ENCODE measurements at regions not wholly inside any gene's neighbourhood (a gene's known extent, or its start where the extent isn't known, plus 50 kb on each side); places are given as distances from the start of the nearest gene placed in this dataset.
"Not testable (repeated sequence)": the region's sequence is repeated elsewhere in the genome, so short reads cannot be mapped to it uniquely, and the experiment has no call there.

DNA sequence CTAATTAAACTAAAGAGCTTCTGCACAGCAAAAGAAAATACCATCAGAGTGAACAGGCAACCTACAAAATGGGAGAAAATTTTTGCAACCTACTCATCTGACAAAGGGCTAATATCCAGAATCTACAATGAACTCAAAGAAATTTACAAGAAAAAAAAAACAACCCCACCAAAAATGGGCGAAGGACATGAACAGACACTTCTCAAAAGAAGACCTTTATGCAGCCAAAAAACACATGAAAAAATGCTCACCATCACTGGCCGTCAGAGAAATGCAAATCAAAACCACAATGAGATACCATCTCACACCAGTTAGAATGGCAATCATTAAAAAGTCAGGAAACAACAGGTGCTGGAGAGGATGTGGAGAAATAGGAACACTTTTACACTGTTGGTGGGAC lies 100.7 kb downstream of the GPX5 start:
- not testable (repeated sequence) for FAIRE-seq

DNA sequence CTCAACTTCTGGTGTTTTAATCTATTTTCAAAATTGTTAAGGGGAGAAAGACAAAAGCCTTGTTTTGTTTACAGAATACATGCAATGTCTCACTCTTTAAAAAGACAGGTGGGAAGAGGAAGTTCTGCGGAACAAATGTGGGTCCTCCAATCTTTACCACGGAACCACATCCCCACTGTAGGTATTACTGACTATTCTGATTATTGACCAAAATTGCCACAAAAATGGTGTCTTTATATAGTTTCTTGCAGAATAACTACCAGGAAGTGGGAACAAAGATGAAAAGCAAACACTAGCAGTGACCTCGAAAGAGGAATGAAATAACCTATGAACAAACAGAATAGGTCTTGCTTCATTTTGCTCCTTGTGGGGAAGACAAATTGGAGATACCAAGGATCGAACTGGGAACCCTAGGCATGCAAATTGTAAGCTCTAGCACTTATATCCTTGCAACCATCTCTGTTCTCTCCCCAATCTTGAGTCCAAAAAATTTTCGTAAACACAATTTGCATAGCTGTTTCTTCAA lies 106.7 kb downstream of the GPX5 start:
- no peak for FAIRE-seq

DNA sequence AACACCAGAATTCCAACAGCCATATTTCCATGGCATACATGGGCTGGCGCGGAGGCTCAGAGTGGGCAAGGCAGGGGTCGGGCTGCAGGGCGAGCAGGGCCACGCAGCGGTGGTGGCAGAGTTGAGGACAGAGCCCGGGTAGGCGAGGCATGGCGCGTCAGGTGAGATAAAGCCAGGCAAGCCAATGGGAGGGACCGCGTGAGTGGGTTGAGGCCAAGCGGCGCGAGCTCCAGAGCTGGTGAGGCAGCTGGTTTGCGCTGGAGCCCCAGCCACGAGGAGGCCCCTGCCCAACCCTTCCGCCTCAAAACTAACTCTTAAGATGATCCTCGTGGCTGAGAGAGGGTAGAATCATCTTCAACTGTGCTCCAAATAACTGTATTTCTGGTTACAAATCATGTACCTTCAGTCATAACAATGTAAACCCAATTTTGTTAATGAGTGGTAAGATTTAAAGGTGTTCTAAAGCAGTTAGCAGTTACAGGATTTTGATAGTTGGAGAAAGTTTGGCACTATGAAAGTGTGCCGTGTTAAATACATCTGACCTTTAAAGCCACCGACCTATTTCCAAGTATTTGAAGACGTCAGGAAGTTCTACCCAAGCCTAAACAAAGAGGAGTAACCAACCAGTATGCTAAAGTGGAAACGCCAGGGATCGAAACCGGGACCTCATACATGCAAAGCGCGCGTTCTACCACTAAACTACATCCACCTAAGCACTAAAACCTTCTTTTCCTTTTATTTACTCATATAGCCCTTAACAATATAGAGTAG lies 107.9 kb downstream of the GPX5 start:
- no peak for FAIRE-seq

DNA sequence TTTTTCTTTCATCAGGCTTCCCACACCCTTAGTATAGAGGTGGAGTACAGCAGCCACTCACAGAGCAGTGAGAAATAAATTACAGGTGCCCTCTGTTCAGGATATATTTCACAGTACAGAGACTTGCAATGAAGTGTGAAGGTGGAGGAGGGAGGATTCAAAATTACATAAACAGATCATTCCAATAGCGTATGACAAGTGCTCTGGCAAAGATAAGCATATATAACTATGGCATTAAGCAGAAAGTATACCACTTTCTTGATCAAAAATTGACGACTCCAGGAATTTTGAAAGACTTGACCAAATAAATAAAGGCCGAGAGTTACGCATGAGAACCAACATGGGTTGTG lies 108.7 kb downstream of the GPX5 start:
- no peak for FAIRE-seq

DNA sequence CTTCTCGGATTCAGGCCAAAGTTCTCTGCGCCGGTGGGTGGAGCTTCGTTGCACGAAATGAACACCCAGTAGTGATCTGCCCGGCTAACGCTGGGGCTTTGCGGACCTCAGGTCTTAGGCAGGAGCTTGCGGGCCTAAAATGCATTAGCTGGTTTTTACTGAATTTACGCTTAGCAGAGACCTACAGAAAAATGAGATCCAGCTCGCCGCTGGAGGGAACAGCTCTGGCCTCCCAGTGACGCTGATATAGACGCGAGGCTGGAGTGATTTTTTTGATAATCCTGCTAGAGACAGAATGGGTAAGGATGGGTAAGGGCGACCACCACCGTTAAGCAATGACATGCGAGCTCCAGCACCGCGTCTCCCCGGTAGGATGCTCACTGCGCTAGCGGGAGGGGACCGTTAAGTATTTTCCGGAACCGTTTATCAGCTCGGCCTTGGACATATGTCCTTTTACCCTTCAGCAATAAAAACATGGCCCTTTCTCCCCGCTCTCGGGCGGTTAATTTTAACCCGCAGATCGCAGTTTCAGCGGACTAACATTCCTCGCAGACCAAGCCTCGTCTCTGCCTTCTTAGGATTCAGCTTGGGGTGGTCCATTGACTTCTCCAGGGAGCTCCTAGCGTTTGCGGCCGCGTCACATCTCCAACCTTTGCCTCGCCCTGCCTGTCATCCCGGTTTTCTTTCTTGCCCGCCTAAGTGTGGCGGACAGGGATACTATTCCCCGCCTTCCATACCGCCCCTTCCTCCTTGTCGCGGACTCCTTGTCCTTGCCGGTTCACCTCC lies 109.3 kb downstream of the GPX5 start:
- FAIRE-seq: no peak

DNA sequence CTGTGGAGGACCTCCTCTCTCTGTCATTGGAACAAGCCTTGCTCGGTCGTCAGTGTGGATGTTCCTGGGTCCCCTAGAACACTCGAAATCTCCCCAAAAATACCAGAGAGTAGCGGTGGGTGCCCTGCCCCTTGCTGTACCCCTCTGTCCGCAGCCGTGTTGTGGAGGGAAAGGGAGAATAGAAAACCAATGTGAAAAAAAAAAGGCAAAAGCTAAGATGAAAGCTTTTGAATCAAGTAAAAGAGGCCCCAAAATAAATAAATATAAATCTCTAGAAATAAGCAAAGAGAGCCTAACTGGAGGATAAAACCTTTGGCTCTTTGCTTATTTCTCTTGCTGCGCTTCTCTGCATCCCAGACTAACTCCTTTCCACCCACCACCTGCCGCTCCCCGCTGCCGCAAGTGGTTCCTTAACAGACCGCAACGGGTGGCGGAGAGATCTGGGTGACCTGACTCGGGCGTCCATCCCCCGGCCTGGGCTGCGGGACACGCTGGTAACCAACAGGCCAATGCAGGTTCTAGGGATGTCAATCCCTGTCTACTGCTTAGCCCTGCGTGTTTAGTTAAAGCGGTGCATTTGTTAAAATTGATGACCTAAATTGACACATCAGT lies 110.0 kb downstream of the GPX5 start:
- no peak for FAIRE-seq

DNA sequence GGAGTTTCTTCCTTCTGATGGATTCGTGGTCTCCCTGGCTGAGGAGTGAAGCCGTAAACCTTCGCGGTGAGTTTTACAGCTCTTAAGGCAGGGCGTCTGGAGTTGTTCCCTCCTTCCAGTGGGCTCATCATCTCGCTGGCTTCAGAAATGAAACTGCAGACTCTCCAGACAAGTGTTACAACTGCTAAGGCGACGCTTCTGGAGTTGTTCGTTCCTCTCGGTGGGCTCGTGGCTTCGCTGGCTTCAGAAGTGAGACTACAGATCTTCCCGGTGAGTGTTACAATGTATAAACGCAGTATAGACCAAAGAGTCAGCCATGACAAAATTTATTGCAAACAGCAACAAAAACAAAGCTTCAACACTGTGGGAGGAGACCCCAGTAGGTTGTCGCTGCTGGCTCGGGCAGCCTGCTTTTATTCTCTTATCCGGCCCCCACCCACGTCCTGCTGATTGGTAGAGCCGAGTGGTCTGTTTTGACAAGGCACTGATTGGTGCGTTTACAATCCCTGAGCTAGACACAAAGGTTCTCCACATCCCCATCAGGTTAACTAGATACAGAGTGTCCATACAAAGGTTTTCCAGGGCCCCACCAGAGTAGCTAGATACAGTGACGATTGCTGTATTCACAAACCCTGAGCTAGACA lies 113.2 kb downstream of the GPX5 start:
- FAIRE-seq: no peak

DNA sequence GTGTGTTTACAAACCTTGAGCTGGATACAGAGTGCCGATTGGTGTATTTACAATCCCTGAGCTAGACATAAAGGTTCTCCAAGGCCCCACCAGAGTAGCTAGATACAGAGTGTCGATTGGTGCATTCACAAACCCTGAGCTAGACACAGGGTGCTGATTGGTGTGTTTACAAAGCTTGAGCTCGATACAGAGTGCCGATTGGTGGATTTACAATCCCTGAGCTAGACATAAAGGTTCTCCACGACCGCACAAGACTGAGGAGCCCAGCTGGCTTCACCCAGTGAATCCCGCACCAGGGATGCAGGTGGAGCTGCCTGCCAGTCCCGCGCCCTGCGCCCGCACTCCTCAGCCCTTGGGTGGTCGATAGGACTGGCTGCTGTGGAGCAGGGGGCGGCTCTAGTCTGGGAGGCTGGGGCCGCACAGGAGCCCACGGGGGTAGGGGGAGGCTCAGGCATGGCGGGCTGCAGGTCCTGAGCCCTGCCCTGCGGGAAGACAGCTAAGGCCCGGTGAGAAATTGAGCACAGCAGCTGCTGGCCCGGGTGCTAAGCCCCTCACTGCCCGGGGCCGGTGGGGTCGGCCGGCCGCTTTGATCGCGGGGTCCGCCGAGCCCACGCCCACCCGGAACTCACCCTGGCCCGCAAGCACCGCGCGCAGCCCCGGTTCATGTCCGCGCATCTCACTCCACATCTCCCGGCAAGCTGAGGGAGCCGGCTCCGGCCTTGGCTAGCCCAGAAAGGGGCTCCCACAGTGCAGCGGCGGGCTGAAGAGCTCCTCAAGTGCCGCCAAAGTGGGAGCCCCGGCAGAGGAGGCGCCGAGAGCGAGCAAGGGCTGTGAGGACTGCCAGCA lies 114.0 kb downstream of the GPX5 start:
- FAIRE-seq: not testable (repeated sequence)

DNA sequence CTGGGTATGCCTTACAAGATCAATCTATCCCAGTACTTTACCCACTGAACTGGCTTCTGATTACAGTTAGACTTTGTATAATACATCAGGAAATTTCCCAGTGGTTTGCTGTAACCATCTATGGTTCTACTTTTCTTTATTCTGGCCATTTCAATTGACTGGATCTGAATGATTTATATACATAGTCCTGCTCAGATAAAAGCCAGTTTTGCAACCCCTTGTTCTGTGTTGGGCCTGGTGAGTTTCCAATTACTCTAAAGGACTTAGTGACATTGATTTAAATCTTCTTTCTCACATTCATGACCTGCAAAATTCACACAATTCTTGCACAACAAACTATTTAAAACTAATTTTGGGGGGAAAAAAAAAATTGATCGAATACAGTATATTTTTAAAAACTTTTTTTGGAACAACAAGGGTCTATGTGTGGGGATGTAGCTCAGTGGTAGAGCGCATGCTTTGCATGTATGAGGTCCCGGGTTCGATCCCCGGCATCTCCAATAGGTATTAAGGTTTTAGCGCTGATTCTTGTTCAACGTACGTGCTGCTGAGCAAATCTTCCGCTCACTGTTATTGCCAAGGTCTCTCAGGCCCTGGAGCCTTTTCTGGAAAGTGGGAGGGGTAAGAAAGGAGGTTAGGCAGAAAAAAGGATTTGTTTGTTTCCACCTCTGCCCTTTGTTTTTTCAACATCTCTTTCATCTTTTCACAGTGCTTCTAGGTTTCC lies 117.5 kb downstream of the GPX5 start:
- FAIRE-seq: no peak

DNA sequence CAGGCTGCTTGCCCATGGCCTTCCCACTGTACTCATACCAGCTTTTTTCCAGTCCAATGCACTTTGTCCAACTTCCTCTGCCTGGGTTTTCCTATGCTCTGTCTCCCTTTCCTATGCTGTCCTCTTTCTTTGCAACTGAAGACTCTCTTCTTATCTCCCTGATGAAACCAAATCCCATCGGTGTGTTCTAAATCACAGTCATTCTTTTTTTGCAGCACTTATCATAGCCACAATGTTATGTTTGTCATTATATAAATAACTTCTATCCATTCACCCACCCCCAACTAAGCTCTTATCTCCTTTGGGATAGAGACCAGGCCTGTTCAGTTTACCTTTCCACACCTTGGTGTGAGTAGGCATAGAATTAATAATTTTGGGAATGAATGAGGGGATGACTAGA lies 121.0 kb downstream of the GPX5 start:
- no peak for FAIRE-seq

DNA sequence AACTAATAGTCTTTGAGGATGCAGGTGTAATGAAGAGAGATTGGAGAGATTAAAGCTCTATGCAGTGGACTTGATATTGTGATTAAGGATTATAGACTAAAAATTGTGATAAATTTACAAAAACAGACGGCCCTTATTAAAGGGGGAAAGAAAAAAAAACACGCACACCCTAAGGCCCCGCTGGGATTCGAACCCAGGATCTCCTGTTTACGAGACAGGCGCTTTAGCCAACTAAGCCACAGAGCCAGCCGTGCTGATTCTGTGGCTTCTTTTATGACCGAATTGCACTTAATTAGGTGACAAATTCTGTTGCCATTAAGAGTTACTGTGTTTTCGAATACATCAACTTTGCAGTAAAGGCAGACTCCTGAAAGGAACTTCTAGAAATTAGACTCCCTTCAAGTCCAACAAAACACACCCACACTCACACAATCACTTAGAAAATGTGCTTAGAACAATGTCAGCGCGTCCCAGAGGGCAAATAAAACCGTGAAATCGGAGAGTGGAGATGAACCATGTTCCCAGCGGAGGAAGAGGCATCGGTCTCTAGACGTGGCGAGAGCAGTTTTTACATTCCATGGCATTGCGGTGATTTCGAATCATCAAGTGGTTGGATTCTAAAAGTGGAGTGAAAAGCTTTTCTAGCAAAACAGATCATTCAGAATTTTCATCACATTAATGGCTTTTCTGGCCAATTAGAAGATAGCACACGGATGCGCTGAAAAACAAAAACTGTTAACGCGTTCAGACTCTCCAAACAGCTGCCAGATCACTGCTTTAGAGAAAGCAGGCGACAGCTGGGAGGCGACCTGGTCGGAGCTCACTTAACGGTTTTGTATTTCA lies 122.6 kb downstream of the GPX5 start:
- no peak for FAIRE-seq

DNA sequence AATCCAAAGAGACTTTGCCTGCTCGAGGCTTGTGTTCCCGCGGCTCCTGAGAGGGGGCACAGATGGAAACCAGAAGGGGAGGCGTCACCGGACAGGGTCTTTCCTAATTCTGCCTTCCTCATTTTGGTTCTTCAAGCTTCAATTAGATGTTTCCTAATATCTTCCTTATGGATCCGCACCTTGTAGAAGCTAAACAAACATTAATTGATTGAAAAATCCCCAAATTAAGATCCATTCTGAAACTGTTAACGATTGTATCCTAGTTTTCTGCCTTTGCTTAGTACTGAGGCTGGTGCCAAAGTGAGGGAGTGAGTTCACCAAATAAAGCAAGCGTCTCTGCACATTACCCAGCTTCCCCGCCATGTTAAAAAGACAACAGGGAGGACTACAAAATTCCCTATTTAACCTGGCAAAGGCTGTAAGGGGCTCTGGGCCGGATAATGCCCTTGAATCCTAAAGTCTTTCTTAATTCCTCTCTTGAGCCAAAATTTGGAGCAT lies 123.2 kb downstream of the GPX5 start:
- no peak for FAIRE-seq

DNA sequence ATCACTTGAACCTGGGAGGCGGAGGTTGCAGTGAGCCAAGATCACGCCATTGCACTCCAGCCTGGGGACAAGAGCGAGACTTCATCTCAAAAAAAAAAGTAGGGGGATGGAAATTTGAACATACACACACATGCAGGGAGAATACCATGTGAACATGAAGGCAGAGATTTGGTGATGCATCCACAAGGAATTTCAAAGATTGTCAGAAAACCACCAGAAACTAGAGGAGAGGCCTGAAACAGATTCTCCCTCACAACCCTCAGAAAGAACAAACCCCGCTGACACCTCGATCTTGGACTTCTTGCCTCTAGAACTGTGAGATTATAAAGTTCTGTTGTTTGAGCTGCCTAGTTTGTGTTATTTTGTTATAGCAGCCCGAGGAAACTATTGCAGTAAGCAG lies 125.5 kb downstream of the GPX5 start:
- no peak for FAIRE-seq

DNA sequence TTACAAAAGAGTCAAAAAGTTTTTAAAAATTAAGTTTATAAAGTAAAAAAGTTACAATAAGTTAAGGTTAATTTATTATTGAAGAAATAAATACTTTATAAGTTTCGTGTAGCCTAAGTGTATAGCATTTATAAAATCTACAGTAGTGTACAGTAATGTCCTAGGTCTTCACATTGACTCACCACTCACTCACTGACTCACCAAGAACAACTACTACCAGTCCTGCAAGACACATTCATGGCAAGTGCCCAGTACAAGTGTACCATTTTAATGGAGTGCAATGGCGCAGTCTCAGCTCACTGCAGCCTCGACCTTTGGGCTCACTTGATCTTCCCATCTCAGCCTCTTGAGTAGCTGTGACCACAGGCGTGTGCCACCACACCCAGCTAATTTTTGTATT lies 128.2 kb downstream of the GPX5 start:
- no peak for FAIRE-seq

DNA sequence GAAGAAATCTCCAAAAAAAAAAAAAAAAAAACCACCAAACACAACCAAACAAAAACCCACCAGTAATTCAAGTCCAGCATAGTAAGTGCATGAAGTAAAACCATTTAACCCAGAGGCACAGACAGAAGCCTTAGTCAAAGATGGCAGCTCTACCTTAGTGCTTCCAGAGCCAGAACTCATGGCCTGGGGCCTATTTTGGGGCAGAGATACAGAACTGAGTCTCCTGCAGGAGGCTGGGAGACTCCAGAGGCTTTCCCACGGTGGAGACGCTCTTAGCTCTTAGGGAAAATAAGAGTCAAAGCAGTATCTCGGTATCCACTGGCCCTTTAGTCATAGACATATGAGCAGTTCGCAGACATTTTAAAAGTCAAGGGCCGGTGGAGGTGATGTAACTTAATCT lies 129.5 kb downstream of the GPX5 start:
- no peak for FAIRE-seq

DNA sequence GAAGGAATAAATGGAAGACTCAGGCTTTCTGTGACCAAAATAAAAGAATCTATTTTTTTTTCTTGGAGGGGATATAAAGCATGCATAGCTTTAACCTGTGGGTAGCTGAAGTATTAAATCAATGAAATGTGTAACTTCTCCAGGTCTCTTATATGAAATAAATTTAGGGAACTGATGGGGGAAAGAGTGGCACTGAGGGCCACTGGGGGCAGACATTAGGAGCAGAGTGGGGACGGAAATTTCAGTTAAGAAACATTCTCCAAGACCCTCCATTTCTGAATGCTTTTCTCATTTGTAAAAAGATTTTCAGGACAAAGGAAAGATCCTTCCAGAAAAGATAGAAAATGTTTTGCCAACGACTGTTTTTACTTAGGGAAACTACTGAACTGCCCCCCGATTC lies 131.0 kb downstream of the GPX5 start:
- no peak for FAIRE-seq

DNA sequence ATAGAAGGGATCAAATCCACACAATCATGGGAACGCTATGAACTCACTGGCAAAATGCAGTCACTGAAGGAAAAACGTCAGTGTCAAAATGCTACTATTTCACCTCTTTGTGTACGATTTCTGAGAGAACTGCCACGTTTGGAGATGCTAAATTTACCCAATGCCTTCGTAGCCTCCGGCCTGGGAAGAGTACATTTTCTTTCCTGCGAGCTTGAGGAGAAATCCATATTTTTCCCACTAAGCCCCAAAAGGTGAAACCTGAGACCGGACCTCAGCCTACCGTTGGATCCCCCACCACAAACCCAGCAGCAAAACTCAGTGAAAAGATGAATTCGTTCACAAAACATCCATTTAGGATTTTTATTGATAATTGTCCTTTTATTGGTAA lies 131.7 kb downstream of the GPX5 start:
- no peak for FAIRE-seq

DNA sequence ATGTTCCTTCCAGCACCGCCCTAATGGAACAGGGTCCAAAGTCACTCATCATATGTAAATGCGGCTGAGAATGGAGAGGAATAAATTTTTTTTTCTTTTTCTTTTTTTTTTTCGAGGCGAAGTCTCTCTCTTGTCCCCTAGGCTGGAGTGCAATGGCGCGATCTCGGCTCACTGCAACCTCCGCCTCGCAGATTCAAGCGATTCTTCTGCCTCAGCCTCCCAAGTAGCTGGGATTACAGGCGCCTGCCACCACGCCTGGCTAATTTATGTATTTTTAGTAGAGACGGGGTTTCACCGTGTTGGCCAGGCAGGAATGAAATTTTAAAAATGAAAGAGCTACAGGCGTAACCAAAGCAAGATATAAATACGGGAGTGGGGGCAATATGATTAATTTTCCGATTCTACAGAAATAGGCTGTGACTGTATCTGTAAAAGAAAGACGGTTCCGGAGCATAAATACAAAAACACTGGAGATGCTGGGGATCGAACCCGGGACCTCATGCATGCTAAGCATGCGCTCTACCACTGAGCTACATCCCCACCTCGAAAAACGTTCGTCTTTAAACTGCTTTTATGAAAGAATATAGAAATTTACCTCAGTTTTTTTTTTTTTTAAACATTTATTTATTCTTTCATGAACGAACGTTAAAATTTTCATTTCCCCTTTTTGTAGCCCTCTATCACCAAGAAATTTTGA lies 132.2 kb downstream of the GPX5 start:
- no peak for FAIRE-seq

DNA sequence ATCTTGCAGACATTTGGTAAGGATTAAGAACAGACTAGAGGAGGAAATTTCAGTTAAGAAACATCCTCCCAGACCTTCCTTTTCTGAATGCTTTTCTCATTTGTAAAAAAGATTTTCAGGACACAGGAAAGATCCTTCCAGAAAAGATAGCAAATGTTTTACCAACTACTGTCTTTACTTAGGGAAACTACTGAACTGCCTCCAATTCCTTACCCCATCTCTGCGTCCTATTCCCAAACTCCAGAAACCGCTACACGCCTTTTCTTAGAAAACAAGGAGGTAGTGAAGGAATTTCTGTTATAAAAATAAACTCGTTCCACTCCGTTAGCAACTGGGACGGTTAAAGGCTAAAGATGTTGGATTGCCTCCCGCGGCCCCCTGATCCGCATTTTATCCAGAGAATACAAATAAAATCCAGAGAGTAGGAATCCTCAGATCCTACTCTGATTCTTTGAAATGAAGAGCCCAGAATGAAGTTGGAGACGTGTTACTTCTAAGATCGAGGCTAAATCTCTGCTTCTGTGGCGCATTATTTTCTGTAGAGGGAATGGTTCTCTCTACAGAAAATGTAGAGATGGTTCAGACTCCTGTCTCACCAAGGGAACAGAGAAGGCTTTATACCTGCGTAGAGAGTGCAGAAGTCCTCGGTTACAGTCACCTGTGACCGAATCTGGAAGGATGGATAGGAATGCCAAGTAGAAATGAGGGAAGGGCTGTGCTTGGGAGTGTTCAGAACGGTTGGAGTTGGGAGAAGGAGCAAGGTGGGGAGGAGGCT lies 133.0 kb downstream of the GPX5 start:
- no peak for FAIRE-seq

Measured in colon (tissue), 2 donors.